ENCODE measurements at regions not wholly inside any gene's neighbourhood (a gene's known extent, or its start where the extent isn't known, plus 50 kb on each side); places are given as distances from the start of the nearest gene placed in this dataset.

GRCh38 chr3:116939091-116939490 lies 229.5 kb downstream of the TUSC7 start:
- no peaks in the 10 kb centered on the region for H3K4me1 Mint-ChIP-seq (ENCODE audit: unreplicated experiment)
- no peaks in the 10 kb centered on the region for H3K36me3 Mint-ChIP-seq (ENCODE audit: low read depth, unreplicated experiment)
- no peak overlapping the region for H3K4me3 Mint-ChIP-seq (ENCODE audit: unreplicated experiment)
- no peak for DNase-seq (ENCODE audit: low spot score)
- H3K9me3 Mint-ChIP-seq (ENCODE audit: unreplicated experiment): no peaks in the 10 kb centered on the region
- no peaks in the 10 kb centered on the region for H3K27me3 Mint-ChIP-seq (ENCODE audit: unreplicated experiment)
- H3K27ac Mint-ChIP-seq (ENCODE audit: unreplicated experiment): no peak overlapping the region
- no peak for TF ChIP-seq CTCF (IDR thresholded peaks at IDR 0.05; ENCODE audit: unreplicated experiment)

DNA sequence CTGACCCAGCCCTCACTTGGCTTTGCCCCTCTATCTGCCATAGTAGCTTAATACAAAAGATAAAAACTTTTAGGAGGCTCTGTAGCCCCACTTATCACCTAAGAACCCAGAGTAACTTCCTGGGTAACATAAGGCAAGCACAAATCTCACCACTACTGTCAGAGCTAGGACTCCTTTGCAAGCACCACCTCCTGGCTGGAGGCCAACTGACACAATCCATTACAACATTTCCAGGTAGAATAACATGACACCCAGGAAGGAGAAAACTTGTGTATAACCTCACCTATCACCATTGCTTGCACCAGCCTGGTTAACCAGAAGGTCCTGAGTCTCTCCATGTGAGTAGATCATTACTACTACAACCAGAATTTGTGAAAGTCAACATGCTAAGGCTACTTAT lies 230.0 kb downstream of the TUSC7 start:
- H3K4me3 Mint-ChIP-seq (ENCODE audit: unreplicated experiment): no peak overlapping the region
- H3K9me3 Mint-ChIP-seq (ENCODE audit: unreplicated experiment): no peaks in the 10 kb centered on the region
- no peaks in the 10 kb centered on the region for H3K36me3 Mint-ChIP-seq (ENCODE audit: low read depth, unreplicated experiment)
- TF ChIP-seq CTCF (IDR thresholded peaks at IDR 0.05; ENCODE audit: unreplicated experiment): no peak
- no peaks in the 10 kb centered on the region for H3K4me1 Mint-ChIP-seq (ENCODE audit: unreplicated experiment)
- no peaks in the 10 kb centered on the region for H3K27me3 Mint-ChIP-seq (ENCODE audit: unreplicated experiment)
- DNase-seq (ENCODE audit: low spot score): no peak
- H3K27ac Mint-ChIP-seq (ENCODE audit: unreplicated experiment): no peak overlapping the region

DNA sequence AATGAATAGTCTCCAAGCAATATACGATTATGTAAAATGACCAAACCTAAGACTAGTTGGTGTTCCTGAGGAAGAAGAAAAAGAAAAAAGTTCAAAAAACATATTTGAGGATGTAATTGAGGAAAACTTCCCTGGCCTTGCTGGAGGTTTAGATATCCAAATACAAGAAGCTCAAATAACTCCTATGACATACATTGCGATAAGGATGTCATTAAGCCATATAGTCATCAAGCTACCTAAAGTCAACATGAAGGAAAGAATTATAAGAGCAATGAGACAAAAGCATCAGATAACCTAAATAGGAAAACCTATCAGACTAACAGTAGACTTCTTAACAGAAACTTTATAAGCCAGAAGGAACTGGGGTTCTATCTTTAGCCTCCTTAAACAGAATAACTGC lies 231.1 kb downstream of the TUSC7 start:
- no peaks in the 10 kb centered on the region for H3K9me3 Mint-ChIP-seq (ENCODE audit: unreplicated experiment)
- H3K4me1 Mint-ChIP-seq (ENCODE audit: unreplicated experiment): no peaks in the 10 kb centered on the region
- no peak for DNase-seq (ENCODE audit: low spot score)
- H3K4me3 Mint-ChIP-seq (ENCODE audit: unreplicated experiment): no peak overlapping the region
- no peak for TF ChIP-seq CTCF (IDR thresholded peaks at IDR 0.05; ENCODE audit: unreplicated experiment)
- no peaks in the 10 kb centered on the region for H3K27me3 Mint-ChIP-seq (ENCODE audit: unreplicated experiment)
- H3K36me3 Mint-ChIP-seq (ENCODE audit: low read depth, unreplicated experiment): no peaks in the 10 kb centered on the region
- H3K27ac Mint-ChIP-seq (ENCODE audit: unreplicated experiment): no peak overlapping the region

- no peaks in the 10 kb centered on the region for H3K9me3 Mint-ChIP-seq (ENCODE audit: unreplicated experiment)
- no peak overlapping the region for H3K27ac Mint-ChIP-seq (ENCODE audit: unreplicated experiment)
- TF ChIP-seq CTCF (IDR thresholded peaks at IDR 0.05; ENCODE audit: unreplicated experiment): no peak
- H3K4me3 Mint-ChIP-seq (ENCODE audit: unreplicated experiment): no peak overlapping the region
- no peaks in the 10 kb centered on the region for H3K36me3 Mint-ChIP-seq (ENCODE audit: low read depth, unreplicated experiment)
- no peak for DNase-seq (ENCODE audit: low spot score)
- peaks cover 3% of the 10 kb centered on the region for H3K4me1 Mint-ChIP-seq (ENCODE audit: unreplicated experiment)
- no peaks in the 10 kb centered on the region for H3K27me3 Mint-ChIP-seq (ENCODE audit: unreplicated experiment)
These were observed 236.8 kb downstream of the TUSC7 start for GRCh38 chr3:116946376-116946775.

- Mint-ChIP-seq H3K36me3 (ENCODE audit: low read depth, unreplicated experiment) (no peaks in the 10 kb centered on the region), H3K27me3 (ENCODE audit: unreplicated experiment) (no peaks in the 10 kb centered on the region), H3K4me1 (ENCODE audit: unreplicated experiment) (peaks cover 3% of the 10 kb centered on the region), H3K9me3 (ENCODE audit: unreplicated experiment) (no peaks in the 10 kb centered on the region), H3K4me3 (ENCODE audit: unreplicated experiment) (no peak overlapping the region), H3K27ac (ENCODE audit: unreplicated experiment) (no peak overlapping the region)
- no peak for TF ChIP-seq CTCF (IDR thresholded peaks at IDR 0.05; ENCODE audit: unreplicated experiment)
- DNase-seq (ENCODE audit: low spot score): no peak
These were observed 237.6 kb downstream of the TUSC7 start for GRCh38 chr3:116947148-116947547.
